Activated CD4-positive, alpha-beta T cell treated with anti-CD3 and anti-CD28 coated beads for 36 hours (primary cell): ENCODE measurements at regions not wholly inside any gene's neighbourhood (a gene's known extent, or its start where the extent isn't known, plus 50 kb on each side); places are given as distances from the start of the nearest gene placed in this dataset.

ENCODE experiments used
- ATAC-seq: fragments of 200-7000 bp; cut with Tn5 transposase; one replicate; pipeline ENCODE4 v1.10.0; 2021; ENCODE audit warnings: mild to moderate bottlenecking, moderate library complexity
- CTCF ChIA-PET: fragments of 350-600 bp; sonication (Branson Sonifier 250); formaldehyde crosslinking; loops from one replicate; lab custom pipeline; 2021; ENCODE audit warnings: antibody characterized with exemption; lab: Charles Lee
- POLR2A ChIA-PET: fragments of 350-600 bp; sonication (Branson Sonifier 250); formaldehyde crosslinking; loops from one replicate; lab custom pipeline; 2021; ENCODE audit warnings: antibody characterized with exemption, inconsistent platforms; lab: Charles Lee
- DNase-seq: peaks from one replicate; pipeline ENCODE4 v3.0.0-alpha.2; 2020
- H3K27ac Mint-ChIP-seq: one replicate; pipeline ENCODE4 v1.8.0; 2021; ENCODE audit warnings: mixed read lengths
- H3K27me3 Mint-ChIP-seq: one replicate; pipeline ENCODE4 v1.8.0; 2021; ENCODE audit warnings: mixed read lengths
- H3K36me3 Mint-ChIP-seq: one replicate; pipeline ENCODE4 v1.8.0; 2021; ENCODE audit warnings: low read depth, mixed read lengths
- H3K4me1 Mint-ChIP-seq: one replicate; pipeline ENCODE4 v1.8.0; 2021; ENCODE audit warnings: mixed read lengths
- H3K4me3 Mint-ChIP-seq: one replicate; pipeline ENCODE4 v1.8.0; 2021; ENCODE audit warnings: mild to moderate bottlenecking, moderate library complexity, mixed read lengths
- H3K9me3 Mint-ChIP-seq: one replicate; pipeline ENCODE4 v1.8.0; 2021; ENCODE audit warnings: low read depth, mixed read lengths
- intact Hi-C, 2 experiments: fragments of 100-400 bp; cut with DNase I in 1 of 2; cut with micrococcal nuclease in 1 of 2; formaldehyde crosslinking; loops; one replicate each; pipeline versions ENCODE4 v1.14.2 to v1.15.1; 2022 to 2024; cut with DNase I, micrococcal nuclease

DNA sequence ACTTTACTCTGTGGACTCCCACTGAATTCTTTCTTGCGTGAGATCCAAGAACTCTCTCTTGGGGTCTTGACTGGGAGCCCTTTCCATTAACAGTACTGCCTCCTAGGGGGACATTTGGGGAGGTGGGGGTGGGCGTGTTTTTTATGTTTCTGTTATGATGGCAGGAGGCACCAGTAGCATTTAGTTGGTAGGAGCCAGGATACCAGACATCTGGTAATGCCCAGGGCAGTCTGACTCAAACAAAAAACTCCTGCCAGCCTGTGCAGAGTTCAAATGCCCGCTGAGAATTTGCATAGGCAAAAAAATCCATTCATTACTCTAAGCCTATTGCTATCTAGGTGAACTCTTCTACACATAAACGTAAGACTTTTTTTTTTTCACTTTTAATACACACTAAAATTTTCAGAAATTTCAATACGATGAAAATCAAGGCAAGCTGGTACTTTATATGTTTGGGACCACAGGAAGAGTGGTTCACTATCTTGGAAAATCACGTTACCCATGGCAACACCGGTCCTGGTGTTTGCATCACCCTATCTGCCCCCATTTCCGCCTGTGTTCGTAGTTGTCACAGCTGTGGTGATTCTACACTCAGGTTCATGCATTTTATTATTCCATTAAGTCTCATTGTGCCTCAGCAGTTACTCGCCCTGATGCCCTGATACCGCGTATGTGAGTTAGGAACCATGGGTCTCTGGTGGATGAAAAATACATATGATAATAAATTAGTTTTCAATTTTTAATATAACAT is 121.1 kb upstream of the XYLT1 start:
- H3K4me1 Mint-ChIP-seq = peaks cover 12% of the 10 kb centered on the region
- peaks cover 15% of the 10 kb centered on the region for H3K27me3 Mint-ChIP-seq
- DNase-seq (peak; percentile 20), ATAC-seq (peak; percentile 47)
- H3K4me3 Mint-ChIP-seq = no peak overlapping the region
- H3K27ac Mint-ChIP-seq = peak overlapping the region; percentile 80
- peaks cover 3% of the 10 kb centered on the region for H3K36me3 Mint-ChIP-seq
- intact Hi-C loops = no loop called here
- ChIA-PET CTCF (no interaction called here), POLR2A (no interaction called here)
- H3K9me3 Mint-ChIP-seq = peaks cover 2% of the 10 kb centered on the region

DNA sequence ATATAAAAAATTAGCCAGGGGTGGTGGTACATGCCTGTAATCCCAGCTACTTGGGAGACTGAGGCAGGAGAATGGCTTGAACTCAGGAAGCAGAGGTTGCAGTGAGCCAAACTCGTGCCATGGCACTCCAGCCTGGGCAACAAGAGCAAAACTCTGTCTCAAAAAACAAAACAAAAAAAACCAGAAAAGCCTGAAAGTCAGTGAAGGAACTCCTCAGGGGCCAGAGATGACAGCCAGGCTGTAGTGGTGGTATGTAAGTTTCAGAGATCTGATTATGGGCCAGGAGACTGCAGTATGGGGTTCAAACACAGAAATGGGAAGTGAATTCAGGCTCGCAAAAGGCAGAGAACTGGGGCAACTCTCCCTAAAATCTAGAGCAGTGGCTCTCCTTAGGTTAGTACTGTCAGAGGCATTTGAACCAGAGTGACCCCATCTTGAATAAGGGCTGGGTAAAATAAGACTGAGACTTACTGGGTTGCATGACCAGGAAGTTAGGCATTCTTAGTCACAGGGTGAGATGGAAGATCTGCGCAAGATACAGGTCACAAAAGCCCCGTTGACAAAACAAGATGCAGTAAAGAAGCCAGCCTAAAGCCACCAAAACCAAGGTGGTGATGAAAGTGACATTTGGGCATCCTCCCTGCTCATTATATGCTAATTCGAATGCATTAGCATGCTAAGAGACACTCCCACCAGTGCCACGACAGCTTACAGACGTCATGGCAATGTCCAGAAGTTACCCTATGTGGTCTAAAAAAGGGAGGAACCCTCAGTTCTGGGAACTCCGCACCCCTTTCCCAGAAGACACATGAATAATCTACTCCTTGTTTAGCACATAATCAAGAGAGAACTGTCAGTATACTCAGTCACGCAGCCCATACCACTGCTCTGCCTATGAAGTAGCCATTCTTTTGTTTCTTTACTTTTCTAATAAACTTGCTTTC is 120.2 kb upstream of the XYLT1 start:
- Mint-ChIP-seq H3K27ac (peak overlapping the region; percentile 85), H3K27me3 (peaks cover 15% of the 10 kb centered on the region), H3K4me3 (no peak overlapping the region), H3K4me1 (peaks cover 12% of the 10 kb centered on the region), H3K9me3 (peaks cover 3% of the 10 kb centered on the region), H3K36me3 (peaks cover 3% of the 10 kb centered on the region)
- CTCF ChIA-PET = no interaction called here
- DNase-seq (peak; percentile 76), ATAC-seq (peak; percentile 80)
- POLR2A ChIA-PET = no interaction called here
- intact Hi-C loops = no loop called here

DNA sequence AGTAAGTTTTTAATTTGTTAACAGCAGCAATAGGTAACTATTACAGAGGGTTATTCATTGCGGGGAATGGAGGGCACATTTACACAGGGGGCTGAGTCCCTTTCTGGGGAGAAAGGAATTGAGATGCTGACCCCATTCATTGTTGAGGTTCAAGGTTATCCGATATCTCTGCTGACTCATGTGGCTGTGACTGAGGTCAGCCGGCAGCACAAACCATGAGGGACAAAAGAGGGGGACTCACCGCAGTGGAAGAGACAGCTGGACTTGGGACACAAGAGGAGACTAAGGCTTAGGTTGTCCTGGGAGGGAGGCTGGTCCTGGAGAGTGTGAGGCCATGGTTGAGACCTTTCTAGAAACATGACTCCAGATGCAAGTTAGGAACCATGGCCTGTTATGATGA is 119.1 kb upstream of the XYLT1 start:
- peaks cover 10% of the 10 kb centered on the region for H3K9me3 Mint-ChIP-seq
- ChIA-PET POLR2A (no interaction called here), CTCF (interaction anchor here (0.7 to 3.3 kb wide), 3 partner anchors 11 to 115 kb away, joined by 3 to 19 read pairs (median 3); no protein-coding TSS in a partner anchor)
- H3K27ac Mint-ChIP-seq = peak overlapping the region; percentile 58
- peaks cover 3% of the 10 kb centered on the region for H3K36me3 Mint-ChIP-seq
- no peak for ATAC-seq
- no peak for DNase-seq
- intact Hi-C loops = no loop called here
- H3K4me3 Mint-ChIP-seq = no peak overlapping the region
- peaks cover 15% of the 10 kb centered on the region for H3K27me3 Mint-ChIP-seq
- H3K4me1 Mint-ChIP-seq = peaks cover 12% of the 10 kb centered on the region

DNA sequence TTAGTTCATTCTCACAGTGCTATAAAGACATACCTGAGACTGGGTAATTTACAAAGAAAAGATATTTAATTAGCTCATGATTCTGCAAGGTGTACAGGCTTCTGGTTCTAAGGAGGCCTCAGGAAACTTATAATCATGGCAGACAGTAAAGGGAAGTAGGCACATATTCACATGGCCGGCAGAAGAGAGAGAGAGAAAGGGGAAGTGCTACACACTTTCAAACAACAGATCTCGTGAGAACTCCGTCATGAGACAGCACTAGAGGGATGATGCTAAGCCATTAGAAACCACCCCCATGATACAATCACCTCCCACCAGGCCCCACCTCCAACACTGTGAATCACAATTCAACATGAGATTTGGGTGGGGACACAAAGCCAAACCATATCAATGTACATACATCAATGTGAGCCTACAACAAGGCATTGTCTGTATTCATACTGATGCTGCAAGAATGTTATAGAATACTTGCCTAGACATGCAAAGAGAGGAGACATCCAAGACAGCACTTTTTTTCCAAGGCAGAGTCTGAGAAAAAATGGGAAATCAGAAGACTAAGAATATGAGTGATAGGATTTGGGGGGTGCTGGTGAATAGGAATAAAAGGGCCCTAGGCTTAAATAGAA is 114.8 kb upstream of the XYLT1 start:
- intact Hi-C loops = no loop called here
- H3K9me3 Mint-ChIP-seq = peaks cover 13% of the 10 kb centered on the region
- ChIA-PET CTCF (interaction anchor here (0.5 kb wide), 1 partner anchor 19 kb away, joined by 3 read pairs; no protein-coding TSS in a partner anchor), POLR2A (no interaction called here)
- no peak overlapping the region for H3K27ac Mint-ChIP-seq
- DNase-seq (no peak), ATAC-seq (no peak)
- no peak overlapping the region for H3K4me3 Mint-ChIP-seq
- H3K4me1 Mint-ChIP-seq = peaks cover 2% of the 10 kb centered on the region
- H3K36me3 Mint-ChIP-seq = peaks cover 3% of the 10 kb centered on the region
- H3K27me3 Mint-ChIP-seq = peaks cover 14% of the 10 kb centered on the region

DNA sequence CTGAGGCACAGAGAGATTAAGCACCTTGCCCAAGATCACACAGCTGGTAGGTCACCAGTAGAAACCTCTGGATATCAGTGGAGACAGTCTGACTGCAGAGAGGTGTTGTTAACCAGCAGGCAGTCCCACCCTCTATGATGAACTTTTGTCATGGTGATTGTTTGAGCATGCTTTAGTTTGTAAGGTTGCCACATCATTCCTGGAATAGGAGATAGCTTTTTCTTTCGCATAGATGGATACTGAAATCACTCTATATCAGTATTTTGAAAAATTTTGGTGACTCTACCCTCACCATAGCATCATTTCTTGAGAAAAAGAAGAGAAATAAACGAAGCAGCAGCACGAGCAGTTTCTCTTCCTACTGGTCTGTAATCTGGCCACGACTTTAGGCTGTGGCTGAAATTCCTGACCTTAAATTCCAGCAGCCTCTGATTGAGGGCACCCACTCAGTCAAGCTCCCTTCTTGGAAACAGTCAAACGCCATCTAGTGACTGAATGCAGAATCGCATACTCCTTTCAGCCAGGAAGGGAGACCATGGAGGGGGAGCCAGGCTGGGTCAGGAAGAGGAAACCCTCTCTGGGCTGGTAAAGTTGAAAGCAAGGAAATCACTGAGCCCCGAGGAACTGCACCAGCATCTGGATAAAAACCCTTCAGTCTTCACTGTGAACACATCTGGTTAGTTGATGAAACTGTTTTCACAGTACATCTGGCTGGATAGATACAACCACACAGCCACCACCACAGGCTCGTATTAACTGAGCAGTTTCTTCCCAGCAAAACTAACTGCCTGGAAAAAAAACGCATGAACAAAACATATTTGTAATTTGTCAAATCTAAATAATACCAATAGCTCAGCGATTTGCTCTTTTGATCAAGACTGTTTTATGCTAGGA is 108.5 kb upstream of the XYLT1 start:
- ATAC-seq (peak; percentile 86), DNase-seq (peak; percentile 71)
- H3K4me1 Mint-ChIP-seq = no peaks in the 10 kb centered on the region
- CTCF ChIA-PET = interaction anchor here (0.6 to 5.0 kb wide), 22 partner anchors 9 to 718 kb away, joined by 3 to 33 read pairs (median 4); no protein-coding TSS in a partner anchor
- H3K9me3 Mint-ChIP-seq = no peaks in the 10 kb centered on the region
- no peak overlapping the region for H3K27ac Mint-ChIP-seq
- intact Hi-C loops = loop anchor here (5.0 kb wide), 5 partner anchors 102 to 717 kb away; partner anchors contain the start of gene XYLT1 (in 1 of the 2)
- H3K36me3 Mint-ChIP-seq = no peaks in the 10 kb centered on the region
- POLR2A ChIA-PET = interaction anchor here (0.6 kb wide), 1 partner anchor 8 kb away, joined by 4 read pairs; no protein-coding TSS in a partner anchor
- no peak overlapping the region for H3K4me3 Mint-ChIP-seq
- H3K27me3 Mint-ChIP-seq = peaks cover 12% of the 10 kb centered on the region

DNA sequence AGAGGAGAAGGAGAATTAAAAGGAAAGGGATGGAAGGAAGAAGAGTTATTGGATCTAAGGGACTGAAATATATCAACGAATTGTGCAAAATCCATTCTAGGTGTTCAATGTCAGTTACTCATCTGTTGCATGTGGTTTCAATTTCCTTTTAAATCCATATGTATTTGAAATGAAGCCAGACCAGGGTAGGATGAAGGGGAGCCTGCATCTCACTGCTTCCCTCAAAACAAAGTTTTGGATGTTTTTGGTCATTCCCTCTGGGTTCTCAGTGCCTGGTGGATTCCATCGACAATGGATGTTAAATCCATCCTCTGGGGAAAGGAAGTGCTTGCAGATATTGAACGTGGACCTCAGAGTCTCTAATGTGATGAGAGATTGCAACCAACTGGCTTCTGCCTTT is 103.5 kb upstream of the XYLT1 start:
- no peaks in the 10 kb centered on the region for H3K4me1 Mint-ChIP-seq
- no peaks in the 10 kb centered on the region for H3K27me3 Mint-ChIP-seq
- no peak for ATAC-seq
- POLR2A ChIA-PET = no interaction called here
- no peaks in the 10 kb centered on the region for H3K9me3 Mint-ChIP-seq
- CTCF ChIA-PET = interaction anchor here (0.6 kb wide), 1 partner anchor 380 kb away, joined by 3 read pairs; no protein-coding TSS in a partner anchor
- no peak overlapping the region for H3K4me3 Mint-ChIP-seq
- no peak for DNase-seq
- no peaks in the 10 kb centered on the region for H3K36me3 Mint-ChIP-seq
- intact Hi-C loops = no loop called here
- no peak overlapping the region for H3K27ac Mint-ChIP-seq

DNA sequence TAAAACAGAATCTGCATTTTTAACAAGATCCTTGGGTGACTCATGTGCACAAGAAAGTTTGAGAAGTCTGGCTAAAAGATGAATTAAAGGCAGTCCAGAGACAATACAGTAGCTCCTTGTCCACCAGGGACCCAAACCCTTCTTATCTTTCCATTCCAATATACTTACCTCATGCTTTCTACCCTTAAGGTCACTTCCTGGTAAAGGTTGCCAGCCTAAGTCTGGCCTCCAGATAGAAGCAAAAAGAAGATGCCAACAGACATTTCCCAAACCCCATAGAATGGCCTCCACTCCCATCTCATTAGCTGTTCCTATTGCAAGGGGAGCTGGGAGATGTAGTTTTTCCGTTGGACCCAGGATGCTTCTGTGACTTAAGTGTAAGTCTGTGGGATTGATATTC is 101.4 kb upstream of the XYLT1 start:
- CTCF ChIA-PET = interaction anchor here (0.7 to 1.0 kb wide), 3 partner anchors 16 to 360 kb away, joined by 3 to 4 read pairs (median 3); no protein-coding TSS in a partner anchor
- no peak for DNase-seq
- no peak overlapping the region for H3K27ac Mint-ChIP-seq
- intact Hi-C loops = no loop called here
- H3K4me1 Mint-ChIP-seq = no peaks in the 10 kb centered on the region
- H3K36me3 Mint-ChIP-seq = no peaks in the 10 kb centered on the region
- POLR2A ChIA-PET = no interaction called here
- H3K9me3 Mint-ChIP-seq = no peaks in the 10 kb centered on the region
- ATAC-seq = no peak
- peaks cover 1% of the 10 kb centered on the region for H3K27me3 Mint-ChIP-seq
- H3K4me3 Mint-ChIP-seq = no peak overlapping the region

DNA sequence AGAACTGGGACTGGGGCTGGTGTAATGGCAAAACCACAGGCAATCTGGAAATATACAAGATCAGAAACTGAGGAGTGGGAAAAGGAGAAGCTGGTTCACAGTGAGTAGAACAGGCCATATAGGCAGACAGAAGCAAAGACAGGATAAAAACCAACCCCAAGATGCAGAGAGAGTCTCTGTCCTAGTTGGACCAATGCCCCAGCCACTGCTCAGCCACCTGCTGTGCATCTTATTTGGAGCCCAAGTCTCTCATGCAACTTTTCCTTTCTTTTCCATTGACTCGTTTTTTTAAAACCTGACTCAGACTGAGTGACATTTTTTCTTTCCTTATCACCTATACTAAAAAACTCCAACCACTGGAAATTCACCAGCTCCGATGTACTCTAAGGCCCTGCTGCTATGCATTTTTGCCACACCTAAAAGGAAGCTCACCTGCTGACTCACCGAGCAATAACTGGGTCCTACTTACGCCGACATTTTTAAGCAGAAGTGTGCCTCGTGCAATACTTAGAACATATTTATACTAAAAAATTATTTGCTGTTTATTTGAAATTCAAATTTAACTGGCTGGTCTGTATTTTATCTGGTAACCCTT is 100.8 kb upstream of the XYLT1 start:
- Mint-ChIP-seq H3K9me3 (no peaks in the 10 kb centered on the region), H3K36me3 (no peaks in the 10 kb centered on the region), H3K27me3 (peaks cover 3% of the 10 kb centered on the region), H3K27ac (no peak overlapping the region), H3K4me1 (no peaks in the 10 kb centered on the region), H3K4me3 (no peak overlapping the region)
- ATAC-seq (no peak), DNase-seq (no peak)
- ChIA-PET POLR2A (no interaction called here), CTCF (interaction anchor here (0.8 to 1.0 kb wide), 4 partner anchors 14 to 359 kb away, joined by 3 to 6 read pairs (median 4); no protein-coding TSS in a partner anchor)
- intact Hi-C loops = no loop called here

DNA sequence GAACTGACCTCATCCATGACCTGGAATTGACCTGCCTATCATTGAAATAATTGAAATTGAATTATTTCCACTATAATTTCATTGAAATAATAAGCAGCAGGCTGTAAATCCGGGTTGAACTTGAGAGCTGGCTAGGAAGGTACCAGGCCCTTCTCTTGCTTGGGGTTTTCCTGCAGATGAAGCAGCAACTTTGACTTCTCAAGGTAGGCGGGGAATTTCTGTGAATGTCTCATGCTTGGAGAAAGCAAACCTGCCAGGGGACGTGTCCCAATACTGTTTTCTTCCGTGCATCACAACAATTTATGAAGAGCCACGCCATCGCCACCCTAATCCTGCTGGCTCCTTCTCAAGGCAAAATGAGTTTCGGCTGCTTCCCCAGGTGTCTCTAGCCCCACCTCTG is 97.5 kb upstream of the XYLT1 start:
- Mint-ChIP-seq H3K27me3 (peaks cover 3% of the 10 kb centered on the region), H3K9me3 (no peaks in the 10 kb centered on the region), H3K4me3 (no peak overlapping the region), H3K27ac (no peak overlapping the region), H3K36me3 (no peaks in the 10 kb centered on the region), H3K4me1 (no peaks in the 10 kb centered on the region)
- CTCF ChIA-PET = no interaction called here
- intact Hi-C loops = no loop called here
- ATAC-seq = no peak
- DNase-seq = no peak
- POLR2A ChIA-PET = no interaction called here

DNA sequence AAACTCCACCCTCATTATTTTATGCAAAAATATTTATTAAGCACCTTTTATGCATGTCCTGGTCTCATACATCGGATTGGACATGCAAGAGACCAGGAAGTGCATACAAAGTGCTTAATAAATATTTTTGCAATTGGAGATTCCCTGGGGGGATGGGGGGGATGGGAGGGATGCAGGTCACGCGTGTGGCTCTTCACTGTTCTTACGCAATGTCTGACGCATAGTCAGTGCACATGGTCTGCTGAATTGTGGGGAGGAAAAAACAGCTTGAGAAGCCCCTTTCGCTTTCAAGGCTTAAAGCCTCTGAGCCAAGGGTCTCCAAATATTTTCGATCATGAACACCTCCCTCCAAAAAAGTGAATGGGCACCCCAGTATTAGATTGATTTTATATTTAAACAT is 96.7 kb upstream of the XYLT1 start:
- ATAC-seq = no peak
- CTCF ChIA-PET = interaction anchor here (0.7 kb wide), 1 partner anchor 91 kb away, joined by 3 read pairs; no protein-coding TSS in a partner anchor

More for the DNA sequence above, 96.7 kb upstream of the XYLT1 start:
- intact Hi-C loops = no loop called here
- H3K27me3 Mint-ChIP-seq = peaks cover 8% of the 10 kb centered on the region
- no peaks in the 10 kb centered on the region for H3K9me3 Mint-ChIP-seq
- H3K27ac Mint-ChIP-seq = no peak overlapping the region
- H3K4me1 Mint-ChIP-seq = no peaks in the 10 kb centered on the region
- DNase-seq = no peak
- H3K36me3 Mint-ChIP-seq = no peaks in the 10 kb centered on the region
- POLR2A ChIA-PET = no interaction called here
- H3K4me3 Mint-ChIP-seq = no peak overlapping the region
